NCI-H748 treated with DMSO at 0.1 percent for 48 hours (cell line): ENCODE measurements at regions not wholly inside any gene's neighbourhood (a gene's known extent, or its start where the extent isn't known, plus 50 kb on each side); places are given as distances from the start of the nearest gene placed in this dataset.
"Not testable (repeated sequence)": the region's sequence is repeated elsewhere in the genome, so short reads cannot be mapped to it uniquely, and the experiment has no call there.

Experiments
- DNase-seq: peaks from one replicate; lab custom pipeline; 2025; lab: John Stamatoyannopoulos, UW

DNA sequence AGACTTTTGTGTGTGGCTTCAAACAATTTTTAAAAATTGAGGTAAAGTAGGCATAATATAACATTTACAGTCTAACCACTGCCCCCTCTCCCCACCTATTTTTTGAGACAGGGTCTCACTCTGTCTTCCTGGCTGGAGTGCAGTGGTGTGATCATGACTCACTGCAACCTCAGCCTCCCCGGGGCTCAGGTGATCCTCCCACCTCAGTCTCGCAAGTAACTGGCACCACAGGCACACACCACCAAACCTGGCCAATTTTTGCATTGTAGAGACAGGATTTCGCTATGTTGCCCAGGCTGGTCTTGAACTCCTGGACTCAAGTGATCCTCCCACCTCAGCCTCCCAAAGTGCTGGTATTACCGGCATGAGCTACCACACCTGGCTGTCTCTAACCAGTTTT lies 161.8 kb downstream of the GOSR1 start:
- DNase-seq: not testable (repeated sequence)

DNA sequence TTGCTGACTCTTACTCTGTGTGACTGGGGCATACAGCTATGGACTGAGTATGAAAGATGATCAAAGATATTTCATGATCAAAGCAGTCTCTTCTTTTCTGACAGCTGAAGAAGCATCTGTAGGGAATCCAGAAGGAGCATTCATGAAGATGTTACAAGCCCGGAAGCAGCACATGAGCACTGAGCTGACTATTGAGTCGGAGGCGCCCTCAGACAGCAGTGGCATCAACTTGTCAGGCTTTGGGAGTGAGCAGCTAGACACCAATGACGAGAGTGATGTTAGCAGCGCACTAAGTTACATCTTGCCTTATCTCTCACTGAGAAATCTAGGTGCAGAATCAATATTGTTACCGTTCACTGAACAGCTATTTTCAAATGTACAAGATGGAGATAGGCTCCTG lies 154.4 kb downstream of the GOSR1 start:
- not testable (repeated sequence) for DNase-seq

DNA sequence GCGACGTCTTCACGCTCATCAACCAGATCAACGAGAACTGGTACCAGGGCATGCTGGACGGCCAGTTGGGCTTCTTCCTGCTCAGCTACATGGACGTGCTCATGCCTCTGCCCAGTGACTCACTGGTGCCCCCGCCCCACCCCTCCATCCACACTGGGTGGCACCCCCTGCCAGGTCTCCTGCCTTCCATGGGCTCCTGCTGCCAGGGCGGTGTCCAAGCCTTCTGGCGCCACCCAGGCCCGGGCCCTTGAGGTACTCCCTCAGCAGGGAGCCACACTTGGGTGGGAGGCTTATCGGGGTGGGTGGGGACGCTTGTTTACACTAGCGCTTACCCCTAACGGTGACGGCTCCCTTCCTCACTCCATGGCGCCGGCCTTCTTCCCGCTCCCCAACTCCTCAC lies 148.2 kb downstream of the GOSR1 start:
- not testable (repeated sequence) for DNase-seq

DNA sequence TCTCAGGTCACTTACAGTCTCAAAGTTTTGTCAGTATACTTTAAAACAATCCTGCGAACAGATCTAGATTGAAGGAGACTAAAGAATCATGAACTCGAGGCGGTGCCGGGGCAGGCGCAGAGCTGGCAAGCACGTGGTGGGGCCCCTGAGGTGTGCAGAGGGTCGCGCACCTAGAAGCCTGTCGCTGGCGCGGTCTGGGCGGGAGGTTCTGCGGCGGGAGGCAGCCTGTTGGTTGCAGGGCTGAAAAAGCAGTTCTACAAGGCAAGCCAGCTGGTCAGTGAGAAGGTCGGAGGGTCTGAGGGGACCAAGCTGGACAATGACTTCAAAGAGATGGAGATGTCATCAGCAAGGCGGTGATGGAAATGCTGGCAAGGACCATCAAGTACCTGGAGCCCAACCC lies 147.0 kb downstream of the GOSR1 start:
- DNase-seq: not testable (repeated sequence)

DNA sequence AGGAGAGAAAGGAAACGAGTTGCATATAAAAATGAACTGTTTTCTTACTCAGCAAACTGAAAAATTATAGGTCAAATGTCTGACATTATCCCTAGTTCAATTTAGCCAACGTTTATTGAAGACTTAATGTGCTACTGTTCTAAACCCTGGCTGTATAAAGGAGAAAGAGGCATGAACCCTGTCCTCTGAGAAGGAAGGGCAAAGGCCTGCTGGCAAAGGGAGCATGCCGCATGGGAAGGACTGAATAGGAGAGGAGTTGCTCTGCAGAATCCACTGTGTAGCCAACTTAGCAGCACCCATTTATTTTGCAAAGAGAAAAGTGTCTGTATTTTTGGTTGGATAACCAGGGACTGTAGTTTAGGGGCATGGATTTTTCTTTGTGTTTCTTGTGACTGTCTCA lies 132.5 kb downstream of the GOSR1 start:
- DNase-seq: not testable (repeated sequence)

DNA sequence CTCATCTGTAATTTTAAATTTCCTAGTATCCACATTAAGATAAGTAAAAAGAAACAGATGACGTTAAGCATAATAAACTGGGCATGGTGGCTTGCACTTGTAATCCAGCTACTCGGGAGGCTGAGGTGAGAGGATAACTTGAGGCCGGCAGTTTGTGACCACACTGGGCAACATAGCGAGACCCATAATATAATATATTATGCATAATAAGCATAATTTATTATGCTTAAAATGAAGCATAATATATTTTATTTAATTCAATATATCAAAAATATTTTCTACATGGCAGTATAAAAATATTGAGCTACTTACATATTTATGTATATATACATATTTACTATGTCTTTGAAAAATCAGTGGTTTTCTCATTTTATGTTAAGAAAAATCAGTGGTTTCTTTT lies 128.3 kb downstream of the GOSR1 start:
- no peak for DNase-seq

GRCh38 chr17:30605027-30605426 lies 127.8 kb downstream of the GOSR1 start:
- no peak for DNase-seq

GRCh38 chr17:30602396-30602795 lies 125.2 kb downstream of the GOSR1 start:
- DNase-seq: not testable (repeated sequence)

DNA sequence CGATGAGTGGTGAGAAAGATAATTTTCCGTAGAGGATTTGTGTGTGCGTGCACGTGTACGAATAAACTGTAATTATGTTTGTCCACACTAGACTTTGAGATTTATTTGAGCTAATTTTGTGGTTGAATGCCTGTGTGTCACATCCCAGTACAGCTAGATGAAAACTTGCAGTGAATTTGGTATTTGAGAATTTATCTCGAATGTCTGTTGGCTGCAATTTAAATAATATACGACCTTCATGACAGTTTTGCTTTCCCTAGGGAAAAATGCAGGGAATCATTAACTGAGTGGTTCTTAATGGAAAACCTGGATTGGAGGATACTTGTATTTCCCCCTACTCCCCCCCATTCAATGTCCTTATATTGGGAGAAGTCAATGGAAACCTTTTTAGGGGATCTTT lies 124.8 kb downstream of the GOSR1 start:
- DNase-seq: not testable (repeated sequence)

DNA sequence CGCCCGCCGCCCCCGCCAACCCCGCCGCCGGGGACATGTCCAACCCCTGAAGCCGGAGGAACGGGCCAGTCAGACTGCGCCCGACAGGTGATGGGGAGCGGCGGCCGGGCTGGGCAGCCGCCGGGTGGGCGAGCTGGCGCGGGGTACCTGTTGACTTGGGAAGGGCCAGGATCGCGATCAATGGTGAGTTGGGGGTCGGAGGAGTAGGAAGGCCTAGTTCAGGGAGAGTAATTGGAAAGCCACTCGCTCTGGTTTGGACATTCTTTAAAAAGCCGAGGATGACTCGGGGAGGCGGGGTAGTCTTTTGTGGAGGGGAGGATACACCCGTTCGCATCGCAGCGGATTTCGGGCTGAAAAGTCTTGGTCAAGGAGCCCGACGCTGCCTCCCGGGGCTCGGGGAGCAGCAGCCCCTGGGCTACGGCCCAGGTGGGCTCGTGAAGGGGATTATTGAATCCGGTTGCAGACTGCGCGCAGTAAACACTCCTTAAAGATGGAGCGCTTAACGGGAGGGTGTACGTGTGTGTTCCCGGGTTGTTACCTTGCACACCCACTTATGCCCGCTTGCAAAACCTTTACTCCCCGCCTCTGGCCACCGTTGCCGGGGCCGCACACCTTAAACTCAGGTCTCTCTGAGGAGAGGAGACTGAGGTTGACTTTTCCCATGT lies 123.8 kb downstream of the GOSR1 start:
- DNase-seq: peak; percentile 27

- DNase-seq: peak; percentile 89
Measured at GRCh38 chr17:30600060-30600829, 123.0 kb downstream of the GOSR1 start.

DNA sequence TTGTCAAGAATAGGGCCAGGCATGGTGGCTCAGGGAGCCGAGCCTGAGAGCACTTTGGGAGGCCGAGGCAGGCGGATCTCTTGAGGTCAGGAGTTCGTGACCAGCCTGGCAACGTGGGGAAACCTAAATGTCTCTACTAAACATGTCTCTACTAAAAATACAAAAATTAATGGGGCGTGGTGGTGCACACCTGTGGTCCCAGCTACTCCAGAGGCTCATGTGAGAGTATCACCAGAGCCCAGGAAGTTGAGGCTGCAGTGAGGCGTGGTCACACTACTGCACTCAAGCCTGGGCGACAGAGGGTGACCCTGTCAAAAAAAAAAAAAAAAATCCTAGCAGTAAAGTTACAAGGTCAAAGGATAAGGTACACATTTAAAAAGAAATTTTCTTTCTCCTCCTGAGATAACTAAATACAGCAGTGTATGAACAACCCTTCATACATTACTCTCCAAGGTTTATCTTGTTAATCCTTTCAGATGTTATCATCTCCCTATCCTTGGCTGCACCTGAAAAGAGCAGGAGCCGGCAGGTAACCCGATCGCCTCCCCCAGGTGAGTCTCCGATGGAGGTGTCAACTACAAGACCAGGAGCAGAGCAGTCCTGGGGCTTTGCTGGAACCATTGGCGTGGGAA lies 122.3 kb downstream of the GOSR1 start:
- no peak for DNase-seq

- DNase-seq: no peak
Measured at GRCh38 chr17:30597776-30598288, 120.6 kb downstream of the GOSR1 start.

DNA sequence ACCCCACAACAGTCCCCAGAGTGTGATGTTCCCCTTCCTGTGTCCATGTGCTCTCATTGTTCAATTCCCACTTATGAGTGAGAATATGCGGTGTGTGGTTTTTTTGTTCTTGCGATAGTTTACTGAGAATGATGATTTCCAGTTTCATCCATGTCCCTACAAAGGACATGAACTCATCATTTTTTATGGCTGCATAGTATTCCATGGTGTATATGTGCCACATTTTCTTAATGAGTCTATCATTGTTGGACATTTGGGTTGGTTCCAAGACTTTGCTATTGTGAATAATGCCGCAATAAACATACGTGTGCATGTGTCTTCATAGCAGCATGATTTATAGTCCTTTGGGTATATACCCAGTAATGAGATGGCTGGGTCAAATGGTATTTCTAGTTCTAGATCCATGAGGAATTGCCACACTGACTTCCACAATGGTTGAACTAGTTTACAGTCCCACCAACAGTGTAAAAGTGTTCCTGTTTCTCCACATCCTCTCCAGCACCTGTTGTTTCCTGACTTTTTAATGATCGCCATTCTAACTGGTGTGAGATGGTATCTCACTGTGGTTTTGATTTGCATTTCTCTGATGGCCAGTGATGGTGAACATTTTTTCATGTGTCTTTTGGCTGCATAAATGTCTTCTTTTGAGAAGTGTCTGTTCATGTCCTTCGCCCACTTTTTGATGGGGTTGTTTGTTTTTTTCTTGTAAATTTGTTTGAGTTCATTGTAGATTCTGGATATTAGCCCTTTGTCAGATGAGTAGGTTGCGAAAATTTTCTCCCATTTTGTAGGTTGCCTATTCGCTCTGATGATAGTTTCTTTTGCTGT lies 120.0 kb downstream of the GOSR1 start:
- not testable (repeated sequence) for DNase-seq

GRCh38 chr17:30594953-30595371 lies 117.8 kb downstream of the GOSR1 start:
- not testable (repeated sequence) for DNase-seq

GRCh38 chr17:30594223-30594952 lies 117.2 kb downstream of the GOSR1 start:
- DNase-seq: no peak

GRCh38 chr17:30590081-30590733 lies 113.0 kb downstream of the GOSR1 start:
- DNase-seq: no peak

- no peak for DNase-seq
Measured at GRCh38 chr17:30589431-30589830, 112.2 kb downstream of the GOSR1 start.

GRCh38 chr17:30588798-30589247 lies 111.6 kb downstream of the GOSR1 start:
- DNase-seq: no peak

DNA sequence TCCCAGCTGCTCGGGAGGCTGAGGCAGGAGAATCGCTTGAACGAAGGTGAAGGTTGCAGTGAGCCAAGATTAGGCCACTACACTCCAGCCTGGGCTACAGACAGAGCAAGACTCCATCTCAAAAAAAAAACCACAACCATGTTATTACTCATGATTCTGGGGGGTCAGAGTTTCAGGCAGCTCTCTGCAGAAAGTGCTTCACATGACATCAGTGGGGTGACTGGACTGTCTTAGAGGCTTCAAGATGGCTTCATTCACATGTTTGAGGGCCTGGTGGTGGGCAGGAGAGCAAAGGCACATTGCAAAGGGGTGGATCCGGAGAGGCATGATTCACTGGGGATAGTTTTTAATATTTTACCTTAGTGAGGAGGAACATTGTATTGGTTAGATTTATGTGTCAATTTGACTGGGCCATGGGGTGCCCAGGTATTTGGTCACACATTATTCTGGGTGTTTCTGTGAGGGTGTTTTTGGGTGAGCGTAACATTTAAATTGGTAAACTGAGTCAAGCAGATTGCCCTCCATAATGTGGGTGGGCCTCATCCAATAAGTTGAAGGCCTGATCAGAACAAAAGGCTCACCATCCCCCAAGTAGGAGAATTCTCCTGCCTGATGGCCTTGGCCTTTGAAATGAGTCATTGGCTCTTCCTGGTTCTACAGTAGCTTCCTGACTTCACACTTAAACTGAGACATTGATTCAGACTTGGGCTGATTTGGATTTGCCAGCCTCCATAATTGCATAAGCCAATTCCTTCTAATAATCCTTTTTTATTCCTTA lies 109.8 kb downstream of the GOSR1 start:
- DNase-seq: no peak
